ENCODE measurements at regions not wholly inside any gene's neighbourhood (a gene's known extent, or its start where the extent isn't known, plus 50 kb on each side); places are given as distances from the start of the nearest gene placed in this dataset.

- TF ChIP-seq ZMAT5 (CRISPR knock-in tag; IDR thresholded peaks at IDR 0.05; ENCODE audit: borderline replicate concordance, low read depth) (no peak), MAFK (conservative IDR thresholded peaks at IDR 0.05 in 1 of 2, IDR thresholded peaks at IDR 0.05 in 1 of 2; ENCODE audit: low read length in 2 of 2) (peak in 1 of 2 experiments; percentile 18; a peak in 1 of 4 replicates)
- no peak overlapping the region for H2AFZ ChIP-seq (ENCODE audit: low read length)
- no peaks in the 10 kb centered on the region for H3K27me3 ChIP-seq (ENCODE audit: control insufficient read depth in 1 of 2, insufficient read depth in 2 of 2, low read length in 2 of 2)
- intact Hi-C loops (cut with micrococcal nuclease; ENCODE audit: unreplicated experiment), result no loop called here
- no peak overlapping the region for H3K4me3 ChIP-seq (replicated peaks in 1 of 3; ENCODE audit: insufficient read depth in 1 of 3, low read depth in 2 of 3, low read length in 3 of 3)
- no peak for ATAC-seq
- no TSS peak for BruUV-seq (replicated peaks)
- no peaks in the 10 kb centered on the region for H3K9me3 ChIP-seq (ENCODE audit: low read length)
- no peak for DNase-seq (ENCODE audit: low spot score)
- no peaks in the 10 kb centered on the region for H4K20me1 ChIP-seq (ENCODE audit: insufficient read depth, low read length)
- ChIA-PET POLR2A (no interaction called here), CTCF (ENCODE audit: low intra/inter-chr PET ratio, low total read pairs) (no interaction called here)
- no peak overlapping the region for H3K4me2 ChIP-seq (ENCODE audit: low read depth, low read length)
- H3K36me3 ChIP-seq (replicated peaks in 1 of 2; ENCODE audit: control insufficient read depth in 1 of 2, insufficient read depth in 2 of 2, low read length in 2 of 2), result no peaks in the 10 kb centered on the region
- no peak overlapping the region for H3K9ac ChIP-seq (ENCODE audit: insufficient read depth, low read depth, low read length)
- H3K79me2 ChIP-seq (ENCODE audit: insufficient read depth, low read length), result no peaks in the 10 kb centered on the region
- FAIRE-seq, result no peak
- H3K27ac ChIP-seq (ENCODE audit: extremely low read length, insufficient read depth, low read length), result no peak overlapping the region
- in situ Hi-C loops (cut with HindIII; ENCODE audit: extremely low pct_ligation_motif_present, low pct_unique_long_range_greater_than_20kb), result no loop called here
- WGBS (ENCODE audit: low lambda C conversion rate), result 56% methylated on average over 4 of the region's 4 CpGs
- no peaks in the 10 kb centered on the region for H3K4me1 ChIP-seq (ENCODE audit: insufficient read depth, low read length)
These were observed 337.5 kb upstream of the RUNX1 start for GRCh38 chr21:35386491-35387079.

- POLR2A ChIA-PET, result no interaction called here
- Histone ChIP-seq H2AFZ (ENCODE audit: low read length) (no peak overlapping the region), H3K27me3 (ENCODE audit: control insufficient read depth in 1 of 2, insufficient read depth in 2 of 2, low read length in 2 of 2) (no peaks in the 10 kb centered on the region), H3K27ac (ENCODE audit: extremely low read length, insufficient read depth, low read length) (no peak overlapping the region), H3K4me1 (ENCODE audit: insufficient read depth, low read length) (no peaks in the 10 kb centered on the region), H3K4me3 (replicated peaks in 1 of 3; ENCODE audit: insufficient read depth in 1 of 3, low read depth in 2 of 3, low read length in 3 of 3) (no peak overlapping the region), H3K9ac (ENCODE audit: insufficient read depth, low read depth, low read length) (no peak overlapping the region), H3K4me2 (ENCODE audit: low read depth, low read length) (no peak overlapping the region), H4K20me1 (ENCODE audit: insufficient read depth, low read length) (no peaks in the 10 kb centered on the region), H3K9me3 (ENCODE audit: low read length) (no peaks in the 10 kb centered on the region), H3K79me2 (ENCODE audit: insufficient read depth, low read length) (no peaks in the 10 kb centered on the region), H3K36me3 (replicated peaks in 1 of 2; ENCODE audit: control insufficient read depth in 1 of 2, insufficient read depth in 2 of 2, low read length in 2 of 2) (no peaks in the 10 kb centered on the region)
- FAIRE-seq (no peak), ATAC-seq (no peak), DNase-seq (ENCODE audit: low spot score) (no peak)
- CTCF ChIA-PET (ENCODE audit: low intra/inter-chr PET ratio, low total read pairs), result no interaction called here
- in situ Hi-C loops (cut with HindIII; ENCODE audit: extremely low pct_ligation_motif_present, low pct_unique_long_range_greater_than_20kb), result no loop called here
- TF ChIP-seq HIC2 (CRISPR knock-in tag; IDR thresholded peaks at IDR 0.05; ENCODE audit: low read depth), result no peak
- no peak for TF ChIP-seq ZNF264 (CRISPR knock-in tag; IDR thresholded peaks at IDR 0.05)
- 69% methylated on average over 2 of the region's 2 CpGs for WGBS (ENCODE audit: low lambda C conversion rate)
- no TSS peak for BruUV-seq (replicated peaks)
- intact Hi-C loops (cut with micrococcal nuclease; ENCODE audit: unreplicated experiment), result no loop called here
These were observed 335.3 kb upstream of the RUNX1 start for GRCh38 chr21:35384375-35384774.

All from HepG2 (cell line).